Activated CD4-positive, alpha-beta T cell treated with anti-CD3 and anti-CD28 coated beads for 36 hours (primary cell): ENCODE measurements at regions not wholly inside any gene's neighbourhood (a gene's known extent, or its start where the extent isn't known, plus 50 kb on each side); places are given as distances from the start of the nearest gene placed in this dataset.

Experiments
- ATAC-seq: fragments of 200-7000 bp; cut with Tn5 transposase; one replicate; pipeline ENCODE4 v1.10.0; 2021; ENCODE audit warnings: mild to moderate bottlenecking, moderate library complexity
- CTCF ChIA-PET: fragments of 350-600 bp; sonication (Branson Sonifier 250); formaldehyde crosslinking; loops from one replicate; lab custom pipeline; 2021; ENCODE audit warnings: antibody characterized with exemption; lab: Charles Lee
- POLR2A ChIA-PET: fragments of 350-600 bp; sonication (Branson Sonifier 250); formaldehyde crosslinking; loops from one replicate; lab custom pipeline; 2021; ENCODE audit warnings: antibody characterized with exemption, inconsistent platforms; lab: Charles Lee
- DNase-seq: peaks from one replicate; pipeline ENCODE4 v3.0.0-alpha.2; 2020
- H3K27ac Mint-ChIP-seq: one replicate; pipeline ENCODE4 v1.8.0; 2021; ENCODE audit warnings: mixed read lengths
- H3K27me3 Mint-ChIP-seq: one replicate; pipeline ENCODE4 v1.8.0; 2021; ENCODE audit warnings: mixed read lengths
- H3K36me3 Mint-ChIP-seq: one replicate; pipeline ENCODE4 v1.8.0; 2021; ENCODE audit warnings: low read depth, mixed read lengths
- H3K4me1 Mint-ChIP-seq: one replicate; pipeline ENCODE4 v1.8.0; 2021; ENCODE audit warnings: mixed read lengths
- H3K4me3 Mint-ChIP-seq: one replicate; pipeline ENCODE4 v1.8.0; 2021; ENCODE audit warnings: mild to moderate bottlenecking, moderate library complexity, mixed read lengths
- H3K9me3 Mint-ChIP-seq: one replicate; pipeline ENCODE4 v1.8.0; 2021; ENCODE audit warnings: low read depth, mixed read lengths
- intact Hi-C, 2 experiments: fragments of 100-400 bp; cut with DNase I in 1 of 2; cut with micrococcal nuclease in 1 of 2; formaldehyde crosslinking; loops; one replicate each; pipeline versions ENCODE4 v1.14.2 to v1.15.1; 2022 to 2024; cut with DNase I, micrococcal nuclease

- Mint-ChIP-seq H3K4me3 (no peak overlapping the region), H3K9me3 (no peaks in the 10 kb centered on the region), H3K36me3 (no peaks in the 10 kb centered on the region), H3K27ac (no peak overlapping the region), H3K4me1 (peaks cover 19% of the 10 kb centered on the region), H3K27me3 (no peaks in the 10 kb centered on the region)
- DNase-seq (no peak), ATAC-seq (no peak)
- intact Hi-C loops, result no loop called here
- POLR2A ChIA-PET, result no interaction called here
- CTCF ChIA-PET, result no interaction called here
Measured at GRCh38 chr6:137769797-137770362, 97.2 kb upstream of the TNFAIP3 start.

- Mint-ChIP-seq H3K4me1 (peaks cover 12% of the 10 kb centered on the region), H3K27me3 (no peaks in the 10 kb centered on the region), H3K9me3 (no peaks in the 10 kb centered on the region), H3K4me3 (no peak overlapping the region), H3K36me3 (no peaks in the 10 kb centered on the region), H3K27ac (no peak overlapping the region)
- CTCF ChIA-PET, result no interaction called here
- no peak for DNase-seq
- no peak for ATAC-seq
- POLR2A ChIA-PET, result no interaction called here
- intact Hi-C loops, result no loop called here
Measured at GRCh38 chr6:137772541-137773250, 94.4 kb upstream of the TNFAIP3 start.

GRCh38 chr6:137775227-137775626 is 91.8 kb upstream of the TNFAIP3 start:
- no peak overlapping the region for H3K4me3 Mint-ChIP-seq
- DNase-seq, result no peak
- H3K27me3 Mint-ChIP-seq, result no peaks in the 10 kb centered on the region
- ATAC-seq, result no peak
- ChIA-PET POLR2A (no interaction called here), CTCF (no interaction called here)
- intact Hi-C loops, result no loop called here
- H3K4me1 Mint-ChIP-seq, result no peaks in the 10 kb centered on the region
- no peak overlapping the region for H3K27ac Mint-ChIP-seq
- H3K36me3 Mint-ChIP-seq, result no peaks in the 10 kb centered on the region
- no peaks in the 10 kb centered on the region for H3K9me3 Mint-ChIP-seq

- H3K36me3 Mint-ChIP-seq, result no peaks in the 10 kb centered on the region
- H3K4me3 Mint-ChIP-seq, result no peak overlapping the region
- no peaks in the 10 kb centered on the region for H3K4me1 Mint-ChIP-seq
- ChIA-PET CTCF (no interaction called here), POLR2A (no interaction called here)
- intact Hi-C loops, result no loop called here
- no peaks in the 10 kb centered on the region for H3K27me3 Mint-ChIP-seq
- DNase-seq, result no peak
- no peaks in the 10 kb centered on the region for H3K9me3 Mint-ChIP-seq
- H3K27ac Mint-ChIP-seq, result no peak overlapping the region
- no peak for ATAC-seq
Measured at GRCh38 chr6:137775720-137776119, 91.3 kb upstream of the TNFAIP3 start.

- no peak overlapping the region for H3K27ac Mint-ChIP-seq
- no peak overlapping the region for H3K4me3 Mint-ChIP-seq
- no peaks in the 10 kb centered on the region for H3K27me3 Mint-ChIP-seq
- no peaks in the 10 kb centered on the region for H3K36me3 Mint-ChIP-seq
- no peaks in the 10 kb centered on the region for H3K4me1 Mint-ChIP-seq
- intact Hi-C loops, result no loop called here
- DNase-seq (no peak), ATAC-seq (no peak)
- CTCF ChIA-PET, result no interaction called here
- no peaks in the 10 kb centered on the region for H3K9me3 Mint-ChIP-seq
- POLR2A ChIA-PET, result no interaction called here
Measured at GRCh38 chr6:137776256-137776655, 90.8 kb upstream of the TNFAIP3 start.

- Mint-ChIP-seq H3K27ac (no peak overlapping the region), H3K4me1 (no peaks in the 10 kb centered on the region), H3K4me3 (no peak overlapping the region), H3K27me3 (no peaks in the 10 kb centered on the region), H3K9me3 (no peaks in the 10 kb centered on the region), H3K36me3 (no peaks in the 10 kb centered on the region)
- intact Hi-C loops, result no loop called here
- ATAC-seq (no peak), DNase-seq (no peak)
- ChIA-PET POLR2A (interaction anchor here (0.6 kb wide), 1 partner anchor 47 kb away, joined by 4 read pairs; no protein-coding TSS in a partner anchor), CTCF (interaction anchor here (0.8 to 1.4 kb wide), 2 partner anchors 16 to 173 kb away, joined by 4 to 6 read pairs; no protein-coding TSS in a partner anchor)
Measured at GRCh38 chr6:137776786-137777686, 90.0 kb upstream of the TNFAIP3 start.

- no peak overlapping the region for H3K27ac Mint-ChIP-seq
- CTCF ChIA-PET, result interaction anchor here (0.8 to 1.4 kb wide), 2 partner anchors 17 to 172 kb away, joined by 4 to 6 read pairs; no protein-coding TSS in a partner anchor
- no peak overlapping the region for H3K4me3 Mint-ChIP-seq
- intact Hi-C loops, result no loop called here
- H3K27me3 Mint-ChIP-seq, result no peaks in the 10 kb centered on the region
- H3K9me3 Mint-ChIP-seq, result no peaks in the 10 kb centered on the region
- no peaks in the 10 kb centered on the region for H3K4me1 Mint-ChIP-seq
- ATAC-seq (no peak), DNase-seq (no peak)
- no peaks in the 10 kb centered on the region for H3K36me3 Mint-ChIP-seq
- POLR2A ChIA-PET, result interaction anchor here (0.6 kb wide), 1 partner anchor 46 kb away, joined by 4 read pairs; no protein-coding TSS in a partner anchor
Measured at GRCh38 chr6:137777687-137778075, 89.4 kb upstream of the TNFAIP3 start.

GRCh38 chr6:137779982-137780381 is 87.1 kb upstream of the TNFAIP3 start:
- ChIA-PET POLR2A (no interaction called here), CTCF (no interaction called here)
- DNase-seq (no peak), ATAC-seq (no peak)
- Mint-ChIP-seq H3K4me3 (no peak overlapping the region), H3K27ac (no peak overlapping the region), H3K36me3 (no peaks in the 10 kb centered on the region), H3K27me3 (no peaks in the 10 kb centered on the region), H3K9me3 (no peaks in the 10 kb centered on the region), H3K4me1 (no peaks in the 10 kb centered on the region)
- intact Hi-C loops, result no loop called here

GRCh38 chr6:137780447-137781034 is 86.5 kb upstream of the TNFAIP3 start:
- Mint-ChIP-seq H3K27ac (no peak overlapping the region), H3K4me3 (no peak overlapping the region), H3K36me3 (no peaks in the 10 kb centered on the region), H3K27me3 (no peaks in the 10 kb centered on the region), H3K4me1 (no peaks in the 10 kb centered on the region), H3K9me3 (no peaks in the 10 kb centered on the region)
- ChIA-PET CTCF (interaction anchor here (0.7 to 2.5 kb wide), 3 partner anchors 19 to 78 kb away, joined by 3 to 11 read pairs (median 3); no protein-coding TSS in a partner anchor), POLR2A (no interaction called here)
- no peak for ATAC-seq
- intact Hi-C loops, result no loop called here
- DNase-seq, result no peak

- POLR2A ChIA-PET, result no interaction called here
- ATAC-seq (no peak), DNase-seq (no peak)
- no peaks in the 10 kb centered on the region for H3K4me1 Mint-ChIP-seq
- intact Hi-C loops, result no loop called here
- H3K27me3 Mint-ChIP-seq, result no peaks in the 10 kb centered on the region
- CTCF ChIA-PET, result interaction anchor here (0.6 to 2.5 kb wide), 4 partner anchors 18 to 202 kb away, joined by 3 to 11 read pairs (median 3); no protein-coding TSS in a partner anchor
- no peak overlapping the region for H3K4me3 Mint-ChIP-seq
- no peaks in the 10 kb centered on the region for H3K9me3 Mint-ChIP-seq
- no peaks in the 10 kb centered on the region for H3K36me3 Mint-ChIP-seq
- no peak overlapping the region for H3K27ac Mint-ChIP-seq
Measured at GRCh38 chr6:137781639-137782038, 85.4 kb upstream of the TNFAIP3 start.
